Choroid plexus epithelial cell (primary cell): ENCODE measurements at regions not wholly inside any gene's neighbourhood (a gene's known extent, or its start where the extent isn't known, plus 50 kb on each side); places are given as distances from the start of the nearest gene placed in this dataset.
"Not testable (repeated sequence)": the region's sequence is repeated elsewhere in the genome, so short reads cannot be mapped to it uniquely, and the experiment has no call there.

Source experiments
- DNase-seq: peaks from one replicate; pipeline ENCODE4 v3.0.0-alpha.2; 2010; ENCODE audit warnings: low read depth
- H3K4me3 ChIP-seq: 2 replicates; pipeline ENCODE4 v1.5.1; 2011; ENCODE audit warnings: low read depth, mild to moderate bottlenecking, control low read depth, low read length, moderate library complexity
- CTCF ChIP-seq: conservative IDR thresholded peaks from 2 replicates; pipeline ENCODE4 v1.5.1; 2011; ENCODE audit warnings: low read depth, mild to moderate bottlenecking, control low read depth, inconsistent platforms, low read length, moderate library complexity

- no peak for TF ChIP-seq CTCF
- H3K4me3 ChIP-seq, result no peak overlapping the region
- DNase-seq, result no peak
These were observed 53.8 kb upstream of the ADAMTS18 start for GRCh38 chr16:77488652-77489051.

GRCh38 chr16:77491091-77491490 is 56.3 kb upstream of the ADAMTS18 start:
- no peak for DNase-seq
- H3K4me3 ChIP-seq, result no peak overlapping the region

GRCh38 chr16:77496934-77497333 is 62.1 kb upstream of the ADAMTS18 start:
- no peak for TF ChIP-seq CTCF
- DNase-seq, result peak; percentile 37

More at GRCh38 chr16:77491091-77491490, 56.3 kb upstream of the ADAMTS18 start:
- no peak for TF ChIP-seq CTCF

DNA sequence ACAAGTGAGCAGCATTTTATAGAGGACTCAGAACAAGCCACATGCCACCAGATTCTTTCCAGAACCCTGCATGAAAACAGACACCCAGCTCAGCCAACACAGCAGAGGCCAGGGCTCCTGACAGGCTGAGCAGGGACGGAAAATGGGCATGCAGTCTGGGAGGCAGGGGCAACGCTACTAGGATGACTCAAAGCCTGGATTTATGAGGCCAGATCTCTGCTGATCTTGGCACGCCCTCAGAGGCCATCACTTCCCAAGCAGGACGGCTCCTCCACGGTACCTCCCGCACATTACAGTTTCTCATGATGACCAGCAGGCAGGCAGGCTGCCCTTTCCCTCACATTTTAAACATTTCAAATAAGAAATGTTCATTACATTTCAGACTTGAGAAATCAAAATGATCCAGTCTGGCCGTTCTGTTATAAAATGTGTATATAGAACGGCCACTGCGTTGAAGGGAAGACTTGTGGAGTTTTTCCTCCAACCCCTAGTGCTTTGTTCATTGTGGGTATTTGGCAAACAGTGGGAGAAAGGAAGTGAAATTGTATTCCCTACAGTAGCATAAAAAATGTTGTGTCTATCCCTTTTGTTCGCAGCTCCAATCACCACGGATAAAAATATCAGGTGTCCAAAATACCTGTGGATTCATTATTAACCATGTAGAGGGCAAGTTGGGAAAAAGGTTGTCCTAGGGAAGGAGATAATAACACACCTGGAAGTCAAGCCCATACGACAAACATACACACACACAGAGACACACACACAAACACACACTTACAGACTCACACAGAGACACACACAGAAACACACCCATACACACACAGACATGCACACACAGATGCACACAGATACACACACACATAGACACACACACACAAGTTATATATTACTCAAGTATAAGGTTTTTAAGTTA is 64.8 kb upstream of the ADAMTS18 start:
- DNase-seq, result peak; percentile 60
- TF ChIP-seq CTCF, result peak; percentile 10
- H3K4me3 ChIP-seq, result no peak overlapping the region

More at GRCh38 chr16:77496934-77497333, 62.1 kb upstream of the ADAMTS18 start:
- no peak overlapping the region for H3K4me3 ChIP-seq

GRCh38 chr16:77500286-77500598 is 65.4 kb upstream of the ADAMTS18 start:
- DNase-seq, result no peak
- H3K4me3 ChIP-seq, result no peak overlapping the region
- no peak for TF ChIP-seq CTCF

GRCh38 chr16:77500934-77501664 is 66.3 kb upstream of the ADAMTS18 start:
- no peak overlapping the region for H3K4me3 ChIP-seq
- no peak for TF ChIP-seq CTCF
- DNase-seq, result no peak

DNA sequence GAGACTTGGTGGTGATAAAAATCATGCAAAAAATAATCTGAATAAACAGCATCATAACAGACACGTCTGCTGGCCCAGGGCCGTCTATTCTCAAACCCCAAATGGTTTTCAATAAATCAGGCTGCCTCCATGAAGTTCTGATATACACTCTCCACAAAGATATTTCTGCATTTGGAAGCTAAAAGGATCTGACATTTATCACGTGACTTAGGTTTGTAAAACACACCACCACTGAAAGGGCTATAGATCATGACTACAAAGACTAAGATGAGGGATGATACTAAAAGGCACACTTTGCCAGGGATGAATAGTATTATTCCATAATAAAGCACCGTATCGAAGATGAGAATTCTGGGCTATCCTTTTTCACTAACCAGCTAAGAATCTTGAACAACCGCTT is 67.6 kb upstream of the ADAMTS18 start:
- H3K4me3 ChIP-seq, result no peak overlapping the region
- no peak for DNase-seq
- no peak for TF ChIP-seq CTCF

DNA sequence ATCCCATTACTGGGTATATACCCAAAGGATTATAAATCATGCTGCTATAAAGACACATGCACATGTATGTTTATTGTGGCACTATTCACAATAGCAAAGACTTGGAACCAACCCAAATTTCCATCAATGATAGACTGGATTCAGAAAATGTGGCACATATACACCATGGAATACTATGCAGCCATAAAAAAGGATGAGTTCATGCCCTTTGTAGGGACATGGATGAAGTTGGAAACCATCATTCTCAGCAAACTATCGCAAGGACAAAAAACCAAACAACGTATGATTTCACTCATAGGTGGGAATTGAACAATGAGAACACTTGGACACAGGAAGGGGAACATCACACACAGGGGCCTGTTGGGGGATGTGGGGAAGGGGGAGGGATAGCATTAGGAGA is 71.7 kb upstream of the ADAMTS18 start:
- DNase-seq, H3K4me3 ChIP-seq: not testable (repeated sequence)
